ENCODE measurements at regions not wholly inside any gene's neighbourhood (a gene's known extent, or its start where the extent isn't known, plus 50 kb on each side); places are given as distances from the start of the nearest gene placed in this dataset.

DNA sequence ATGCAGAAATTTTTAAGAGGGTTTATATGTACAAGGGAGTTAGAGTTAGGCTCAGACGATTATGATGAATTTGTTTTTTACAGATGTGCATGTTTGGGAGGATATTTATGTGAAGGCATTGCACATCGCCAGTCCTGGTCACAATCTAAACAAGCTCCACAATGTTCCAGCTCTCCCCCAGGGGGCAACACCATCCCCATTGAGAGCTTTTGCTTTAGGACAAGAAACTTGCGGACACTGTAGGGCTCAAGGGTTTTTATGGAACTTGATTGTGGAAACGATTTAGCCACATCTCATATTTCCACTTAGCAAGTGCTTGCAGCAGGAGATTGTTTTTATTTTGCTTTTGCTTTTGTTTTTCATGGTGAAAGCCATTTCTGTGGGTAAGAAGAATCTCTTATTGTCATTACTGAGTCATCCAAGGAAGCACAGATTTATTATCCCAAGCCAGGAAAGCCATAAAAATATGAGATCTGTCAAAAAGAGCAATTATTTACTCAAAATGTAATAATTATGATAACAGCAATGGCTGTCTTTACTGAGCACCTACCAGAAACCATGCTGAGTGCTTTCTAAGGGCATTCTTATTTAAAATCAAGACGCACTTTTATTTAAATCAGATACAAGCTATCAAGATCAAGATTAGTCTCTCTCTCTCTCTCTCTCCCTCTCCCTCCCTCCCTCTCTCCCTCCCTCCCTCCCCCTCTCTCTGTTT lies 276.7 kb upstream of the SRRM4 start:
- Histone ChIP-seq H3K9ac (ENCODE audit: low read depth in 1 of 2, low read length in 2 of 2) (no peak overlapping the region), H3K4me1 (ENCODE audit: control insufficient read depth in 4 of 4, insufficient read depth in 4 of 4, low read length in 3 of 4) (no peaks in the 10 kb centered on the region), H3K27ac (ENCODE audit: low read depth in 1 of 2, low read length in 2 of 2) (no peak overlapping the region), H3K4me3 (ENCODE audit: low read depth in 1 of 3, low read length in 3 of 3) (no peak overlapping the region), H3K27me3 (ENCODE audit: control insufficient read depth in 4 of 4, insufficient read depth in 4 of 4, low read length in 3 of 4) (no peaks in the 10 kb centered on the region), H3K9me3 (ENCODE audit: control insufficient read depth in 4 of 4, low read length in 3 of 4) (peaks cover 0 to 6% (median 2%) of the 10 kb centered on the region in 4 donors), H3K36me3 (ENCODE audit: control insufficient read depth in 4 of 4, insufficient read depth in 3 of 4, low read depth in 1 of 4, low read length in 3 of 4) (no peaks in the 10 kb centered on the region)
- DNase-seq (ENCODE audit: low spot score) = no peak
- TF ChIP-seq TAF1 (conservative IDR thresholded peaks at IDR 0.05) (no peak), HNF4A (conservative IDR thresholded peaks at IDR 0.05) (no peak), FOXA1 (IDR thresholded peaks at IDR 0.05) (no peak), YY1 (IDR thresholded peaks at IDR 0.05) (no peak), RXRA (IDR thresholded peaks at IDR 0.05) (no peak), RAD21 (IDR thresholded peaks at IDR 0.05) (no peak), FOXA2 (IDR thresholded peaks at IDR 0.05) (no peak), SP1 (IDR thresholded peaks at IDR 0.05) (no peak), NR2F2 (IDR thresholded peaks at IDR 0.05) (no peak), GABPA (IDR thresholded peaks at IDR 0.05 in 1 of 2, conservative IDR thresholded peaks at IDR 0.05 in 1 of 2) (no peak), JUND (IDR thresholded peaks at IDR 0.05) (no peak), EGR1 (IDR thresholded peaks at IDR 0.05; ENCODE audit: low read depth in 2 of 2) (no peak), HNF4G (IDR thresholded peaks at IDR 0.05) (no peak)
- TF ChIP-seq, protein P1, sequence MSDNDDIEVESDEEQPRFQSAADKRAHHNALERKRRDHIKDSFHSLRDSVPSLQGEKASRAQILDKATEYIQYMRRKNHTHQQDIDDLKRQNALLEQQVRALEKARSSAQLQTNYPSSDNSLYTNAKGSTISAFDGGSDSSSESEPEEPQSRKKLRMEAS (IDR thresholded peaks at IDR 0.05) = no peak
- TF ChIP-seq, protein P2, sequence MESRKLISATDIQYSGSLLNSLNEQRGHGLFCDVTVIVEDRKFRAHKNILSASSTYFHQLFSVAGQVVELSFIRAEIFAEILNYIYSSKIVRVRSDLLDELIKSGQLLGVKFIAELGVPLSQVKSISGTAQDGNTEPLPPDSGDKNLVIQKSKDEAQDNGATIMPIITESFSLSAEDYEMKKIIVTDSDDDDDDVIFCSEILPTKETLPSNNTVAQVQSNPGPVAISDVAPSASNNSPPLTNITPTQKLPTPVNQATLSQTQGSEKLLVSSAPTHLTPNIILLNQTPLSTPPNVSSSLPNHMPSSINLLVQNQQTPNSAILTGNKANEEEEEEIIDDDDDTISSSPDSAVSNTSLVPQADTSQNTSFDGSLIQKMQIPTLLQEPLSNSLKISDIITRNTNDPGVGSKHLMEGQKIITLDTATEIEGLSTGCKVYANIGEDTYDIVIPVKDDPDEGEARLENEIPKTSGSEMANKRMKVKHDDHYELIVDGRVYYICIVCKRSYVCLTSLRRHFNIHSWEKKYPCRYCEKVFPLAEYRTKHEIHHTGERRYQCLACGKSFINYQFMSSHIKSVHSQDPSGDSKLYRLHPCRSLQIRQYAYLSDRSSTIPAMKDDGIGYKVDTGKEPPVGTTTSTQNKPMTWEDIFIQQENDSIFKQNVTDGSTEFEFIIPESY (IDR thresholded peaks at IDR 0.05) = no peak
- TF ChIP-seq, protein P3, sequence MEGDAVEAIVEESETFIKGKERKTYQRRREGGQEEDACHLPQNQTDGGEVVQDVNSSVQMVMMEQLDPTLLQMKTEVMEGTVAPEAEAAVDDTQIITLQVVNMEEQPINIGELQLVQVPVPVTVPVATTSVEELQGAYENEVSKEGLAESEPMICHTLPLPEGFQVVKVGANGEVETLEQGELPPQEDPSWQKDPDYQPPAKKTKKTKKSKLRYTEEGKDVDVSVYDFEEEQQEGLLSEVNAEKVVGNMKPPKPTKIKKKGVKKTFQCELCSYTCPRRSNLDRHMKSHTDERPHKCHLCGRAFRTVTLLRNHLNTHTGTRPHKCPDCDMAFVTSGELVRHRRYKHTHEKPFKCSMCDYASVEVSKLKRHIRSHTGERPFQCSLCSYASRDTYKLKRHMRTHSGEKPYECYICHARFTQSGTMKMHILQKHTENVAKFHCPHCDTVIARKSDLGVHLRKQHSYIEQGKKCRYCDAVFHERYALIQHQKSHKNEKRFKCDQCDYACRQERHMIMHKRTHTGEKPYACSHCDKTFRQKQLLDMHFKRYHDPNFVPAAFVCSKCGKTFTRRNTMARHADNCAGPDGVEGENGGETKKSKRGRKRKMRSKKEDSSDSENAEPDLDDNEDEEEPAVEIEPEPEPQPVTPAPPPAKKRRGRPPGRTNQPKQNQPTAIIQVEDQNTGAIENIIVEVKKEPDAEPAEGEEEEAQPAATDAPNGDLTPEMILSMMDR (IDR thresholded peaks at IDR 0.05; ENCODE audit: low read depth, low read length, missing input control) = no peak
- TF ChIP-seq, protein P4, sequence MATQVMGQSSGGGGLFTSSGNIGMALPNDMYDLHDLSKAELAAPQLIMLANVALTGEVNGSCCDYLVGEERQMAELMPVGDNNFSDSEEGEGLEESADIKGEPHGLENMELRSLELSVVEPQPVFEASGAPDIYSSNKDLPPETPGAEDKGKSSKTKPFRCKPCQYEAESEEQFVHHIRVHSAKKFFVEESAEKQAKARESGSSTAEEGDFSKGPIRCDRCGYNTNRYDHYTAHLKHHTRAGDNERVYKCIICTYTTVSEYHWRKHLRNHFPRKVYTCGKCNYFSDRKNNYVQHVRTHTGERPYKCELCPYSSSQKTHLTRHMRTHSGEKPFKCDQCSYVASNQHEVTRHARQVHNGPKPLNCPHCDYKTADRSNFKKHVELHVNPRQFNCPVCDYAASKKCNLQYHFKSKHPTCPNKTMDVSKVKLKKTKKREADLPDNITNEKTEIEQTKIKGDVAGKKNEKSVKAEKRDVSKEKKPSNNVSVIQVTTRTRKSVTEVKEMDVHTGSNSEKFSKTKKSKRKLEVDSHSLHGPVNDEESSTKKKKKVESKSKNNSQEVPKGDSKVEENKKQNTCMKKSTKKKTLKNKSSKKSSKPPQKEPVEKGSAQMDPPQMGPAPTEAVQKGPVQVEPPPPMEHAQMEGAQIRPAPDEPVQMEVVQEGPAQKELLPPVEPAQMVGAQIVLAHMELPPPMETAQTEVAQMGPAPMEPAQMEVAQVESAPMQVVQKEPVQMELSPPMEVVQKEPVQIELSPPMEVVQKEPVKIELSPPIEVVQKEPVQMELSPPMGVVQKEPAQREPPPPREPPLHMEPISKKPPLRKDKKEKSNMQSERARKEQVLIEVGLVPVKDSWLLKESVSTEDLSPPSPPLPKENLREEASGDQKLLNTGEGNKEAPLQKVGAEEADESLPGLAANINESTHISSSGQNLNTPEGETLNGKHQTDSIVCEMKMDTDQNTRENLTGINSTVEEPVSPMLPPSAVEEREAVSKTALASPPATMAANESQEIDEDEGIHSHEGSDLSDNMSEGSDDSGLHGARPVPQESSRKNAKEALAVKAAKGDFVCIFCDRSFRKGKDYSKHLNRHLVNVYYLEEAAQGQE (IDR thresholded peaks at IDR 0.05) = no peak
- TF ChIP-seq, protein P5, sequence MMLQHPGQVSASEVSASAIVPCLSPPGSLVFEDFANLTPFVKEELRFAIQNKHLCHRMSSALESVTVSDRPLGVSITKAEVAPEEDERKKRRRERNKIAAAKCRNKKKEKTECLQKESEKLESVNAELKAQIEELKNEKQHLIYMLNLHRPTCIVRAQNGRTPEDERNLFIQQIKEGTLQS (IDR thresholded peaks at IDR 0.05) = no peak
- 60% methylated on average over 5 of the region's 5 CpGs for WGBS
